ENCODE measurements at regions not wholly inside any gene's neighbourhood (a gene's known extent, or its start where the extent isn't known, plus 50 kb on each side); places are given as distances from the start of the nearest gene placed in this dataset.

DNA sequence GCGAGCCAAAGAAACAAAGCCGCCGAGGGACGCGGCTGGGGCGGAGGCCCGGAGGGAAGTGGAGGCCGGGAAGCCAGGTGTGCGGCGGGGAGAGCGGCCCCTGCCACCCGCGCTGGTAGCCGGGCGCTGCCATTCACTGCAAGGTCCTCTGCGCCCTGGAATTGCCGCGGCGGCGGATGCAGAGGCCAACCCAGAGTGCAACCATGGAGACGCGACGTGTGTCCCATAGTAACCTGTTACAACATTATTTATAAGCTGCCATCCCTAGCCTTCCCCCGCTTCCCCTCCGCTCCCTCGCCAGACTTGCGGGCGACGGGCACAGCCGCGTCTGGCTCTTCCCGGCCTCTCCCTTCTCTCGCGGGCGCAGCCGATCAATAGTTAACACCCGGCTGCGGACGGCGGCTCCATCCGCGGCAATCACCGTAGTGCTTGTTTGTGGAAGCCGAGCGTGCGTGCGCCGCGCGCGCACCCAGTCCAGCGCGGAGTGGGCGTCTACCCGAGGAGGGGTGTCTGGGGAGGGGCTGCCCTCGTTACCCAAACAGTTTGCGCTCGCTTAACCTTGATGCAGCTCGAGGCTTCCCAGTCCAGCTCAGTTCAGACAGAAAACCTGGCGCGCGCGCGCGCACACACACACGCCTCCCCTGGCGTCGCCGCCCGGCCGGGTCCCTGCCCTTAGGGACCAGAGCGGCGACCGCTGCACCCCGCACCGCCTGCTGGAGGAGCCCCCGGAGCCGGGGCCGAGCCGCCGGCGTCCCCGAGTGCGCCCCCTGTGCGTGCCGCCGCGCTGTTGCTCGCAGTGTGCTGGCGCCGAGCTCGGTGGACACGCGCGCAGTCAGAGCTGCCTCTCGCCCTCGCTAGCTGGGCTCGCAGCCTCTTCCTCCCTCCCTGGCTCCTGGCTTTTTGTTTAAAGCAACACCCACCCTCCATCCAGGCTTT lies 165.4 kb upstream of the DPP6 start:
- no peak for ATAC-seq

More for the DNA sequence above, 165.4 kb upstream of the DPP6 start:
- Histone ChIP-seq H3K36me3 (replicated peaks in 1 of 2; ENCODE audit: control insufficient read depth in 1 of 2, insufficient read depth in 2 of 2, low read length in 2 of 2) (no peaks in the 10 kb centered on the region), H3K27ac (ENCODE audit: extremely low read length, insufficient read depth, low read length) (no peak overlapping the region), H3K4me1 (ENCODE audit: insufficient read depth, low read length) (no peaks in the 10 kb centered on the region), H3K4me3 (replicated peaks in 1 of 3; ENCODE audit: insufficient read depth in 1 of 3, low read depth in 2 of 3, low read length in 3 of 3) (no peak overlapping the region), H3K4me2 (ENCODE audit: low read depth, low read length) (no peak overlapping the region), H3K9ac (ENCODE audit: insufficient read depth, low read depth, low read length) (no peak overlapping the region), H3K9me3 (ENCODE audit: low read length) (no peaks in the 10 kb centered on the region), H4K20me1 (ENCODE audit: insufficient read depth, low read length) (no peaks in the 10 kb centered on the region), H3K27me3 (ENCODE audit: control insufficient read depth in 1 of 2, insufficient read depth in 2 of 2, low read length in 2 of 2) (no peaks in the 10 kb centered on the region), H2AFZ (ENCODE audit: low read length) (no peak overlapping the region), H3K79me2 (ENCODE audit: insufficient read depth, low read length) (no peaks in the 10 kb centered on the region)
- intact Hi-C loops (cut with micrococcal nuclease; ENCODE audit: unreplicated experiment): no loop called here
- TF ChIP-seq, protein P1, sequence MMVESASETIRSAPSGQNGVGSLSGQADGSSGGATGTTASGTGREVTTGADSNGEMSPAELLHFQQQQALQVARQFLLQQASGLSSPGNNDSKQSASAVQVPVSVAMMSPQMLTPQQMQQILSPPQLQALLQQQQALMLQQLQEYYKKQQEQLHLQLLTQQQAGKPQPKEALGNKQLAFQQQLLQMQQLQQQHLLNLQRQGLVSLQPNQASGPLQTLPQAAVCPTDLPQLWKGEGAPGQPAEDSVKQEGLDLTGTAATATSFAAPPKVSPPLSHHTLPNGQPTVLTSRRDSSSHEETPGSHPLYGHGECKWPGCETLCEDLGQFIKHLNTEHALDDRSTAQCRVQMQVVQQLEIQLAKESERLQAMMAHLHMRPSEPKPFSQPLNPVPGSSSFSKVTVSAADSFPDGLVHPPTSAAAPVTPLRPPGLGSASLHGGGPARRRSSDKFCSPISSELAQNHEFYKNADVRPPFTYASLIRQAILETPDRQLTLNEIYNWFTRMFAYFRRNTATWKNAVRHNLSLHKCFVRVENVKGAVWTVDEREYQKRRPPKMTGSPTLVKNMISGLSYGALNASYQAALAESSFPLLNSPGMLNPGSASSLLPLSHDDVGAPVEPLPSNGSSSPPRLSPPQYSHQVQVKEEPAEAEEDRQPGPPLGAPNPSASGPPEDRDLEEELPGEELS (CRISPR knock-in tag; IDR thresholded peaks at IDR 0.05): no peak
- TF ChIP-seq NFATC3 (CRISPR knock-in tag; IDR thresholded peaks at IDR 0.05) (no peak), ZNF672 (CRISPR knock-in tag; IDR thresholded peaks at IDR 0.05) (no peak)
- TF ChIP-seq, protein P2, sequence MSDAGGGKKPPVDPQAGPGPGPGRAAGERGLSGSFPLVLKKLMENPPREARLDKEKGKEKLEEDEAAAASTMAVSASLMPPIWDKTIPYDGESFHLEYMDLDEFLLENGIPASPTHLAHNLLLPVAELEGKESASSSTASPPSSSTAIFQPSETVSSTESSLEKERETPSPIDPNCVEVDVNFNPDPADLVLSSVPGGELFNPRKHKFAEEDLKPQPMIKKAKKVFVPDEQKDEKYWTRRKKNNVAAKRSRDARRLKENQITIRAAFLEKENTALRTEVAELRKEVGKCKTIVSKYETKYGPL (CRISPR knock-in tag; IDR thresholded peaks at IDR 0.05): no peak
- POLR2A ChIA-PET: no interaction called here
- in situ Hi-C loops (cut with HindIII; ENCODE audit: extremely low pct_ligation_motif_present, low pct_unique_long_range_greater_than_20kb): no loop called here
- 45% methylated on average over 61 of the region's 98 CpGs for WGBS (ENCODE audit: low lambda C conversion rate)
- BruUV-seq (replicated peaks): no TSS peak
- no peak for FAIRE-seq
- CTCF ChIA-PET (ENCODE audit: low intra/inter-chr PET ratio, low total read pairs): no interaction called here
- no peak for DNase-seq (ENCODE audit: low spot score)
